Caki2 (cell line): ENCODE measurements at regions not wholly inside any gene's neighbourhood (a gene's known extent, or its start where the extent isn't known, plus 50 kb on each side); places are given as distances from the start of the nearest gene placed in this dataset.
"Not testable (repeated sequence)": the region's sequence is repeated elsewhere in the genome, so short reads cannot be mapped to it uniquely, and the experiment has no call there.

ENCODE experiments used
- DNase-seq: peaks from one replicate; pipeline ENCODE4 v3.0.0-alpha.2; 2015; ENCODE audit warnings: low read depth
- in situ Hi-C: cut with HindIII; loops from 2 replicates; pipeline ENCODE4 v1.10.0; 2016; ENCODE audit warnings: low sequenced_read_pairs, low pct_unique_long_range_greater_than_20kb, mixed read lengths

GRCh38 chr3:39558775-39559306, 91.4 kb downstream of the MOBP start:
- in situ Hi-C loops, result no loop called here
- DNase-seq, result no peak

DNA sequence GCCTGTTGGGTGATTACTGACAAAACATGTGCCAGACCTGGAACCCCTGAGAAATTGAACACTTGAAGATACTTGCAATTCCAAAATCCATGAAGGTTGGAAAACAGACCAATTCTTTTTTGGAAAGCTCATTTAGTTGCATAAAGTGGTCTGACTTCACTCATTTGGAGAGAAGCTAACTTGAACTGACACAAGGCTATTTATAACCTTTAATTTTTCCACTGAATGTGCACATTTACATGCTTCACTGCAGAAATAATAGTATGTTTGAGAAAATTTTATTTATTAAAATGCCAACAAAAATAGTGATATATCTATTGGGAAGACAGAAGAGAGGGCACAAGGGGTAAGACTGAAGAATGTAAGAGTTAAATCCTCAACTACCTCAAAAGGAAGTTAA, 92.1 kb downstream of the MOBP start:
- DNase-seq, result no peak
- in situ Hi-C loops, result no loop called here

GRCh38 chr3:39568508-39568907, 101.0 kb downstream of the MOBP start:
- in situ Hi-C loops, result no loop called here
- DNase-seq, result no peak

DNA sequence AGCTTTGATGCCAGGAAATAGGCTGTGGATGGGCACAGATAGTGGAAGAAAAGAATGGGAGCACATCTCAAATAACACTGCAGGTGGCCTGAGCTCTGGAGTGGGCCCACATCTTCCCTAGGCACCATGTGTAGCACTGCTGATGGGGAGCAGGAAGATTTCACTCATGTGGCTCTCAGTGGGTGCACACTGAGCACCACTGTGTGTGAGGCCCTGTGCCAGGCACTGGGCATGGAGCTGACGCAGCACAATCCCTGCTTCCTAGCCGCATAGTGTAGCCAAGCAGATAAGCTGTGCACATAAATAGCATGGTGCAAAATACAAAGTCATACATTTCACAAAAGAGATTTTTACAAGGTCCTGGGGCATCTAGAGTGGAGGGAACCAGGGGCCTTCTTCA, 101.6 kb downstream of the MOBP start:
- in situ Hi-C loops, result no loop called here

GRCh38 chr3:39573392-39573791, 105.9 kb downstream of the MOBP start:
- in situ Hi-C loops, result no loop called here
- DNase-seq, result no peak

More for the DNA sequence above, 101.6 kb downstream of the MOBP start:
- no peak for DNase-seq

- in situ Hi-C loops, result no loop called here
These were observed 110.1 kb downstream of the MOBP start for GRCh38 chr3:39577541-39577940.

DNA sequence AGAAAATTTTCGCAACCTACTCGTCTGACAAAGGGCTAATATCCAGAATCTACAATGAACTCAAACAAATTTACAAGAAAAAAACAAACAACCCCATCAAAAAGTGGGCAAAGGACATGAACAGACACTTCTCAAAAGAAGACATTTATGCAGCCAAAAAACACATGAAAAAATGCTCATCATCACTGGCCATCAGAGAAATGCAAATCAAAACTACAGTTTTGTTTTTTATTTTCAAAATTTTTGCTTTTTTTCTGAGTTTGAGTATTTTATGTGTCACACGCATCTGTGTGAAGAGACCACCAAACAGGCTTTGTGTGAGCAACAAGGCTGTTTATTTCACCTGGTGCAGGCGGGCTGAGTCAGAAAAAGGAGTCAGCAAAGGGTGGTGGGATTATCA, 118.7 kb downstream of the MOBP start:
- DNase-seq, in situ Hi-C loops: not testable (repeated sequence)

More at GRCh38 chr3:39577541-39577940, 110.1 kb downstream of the MOBP start:
- no peak for DNase-seq

DNA sequence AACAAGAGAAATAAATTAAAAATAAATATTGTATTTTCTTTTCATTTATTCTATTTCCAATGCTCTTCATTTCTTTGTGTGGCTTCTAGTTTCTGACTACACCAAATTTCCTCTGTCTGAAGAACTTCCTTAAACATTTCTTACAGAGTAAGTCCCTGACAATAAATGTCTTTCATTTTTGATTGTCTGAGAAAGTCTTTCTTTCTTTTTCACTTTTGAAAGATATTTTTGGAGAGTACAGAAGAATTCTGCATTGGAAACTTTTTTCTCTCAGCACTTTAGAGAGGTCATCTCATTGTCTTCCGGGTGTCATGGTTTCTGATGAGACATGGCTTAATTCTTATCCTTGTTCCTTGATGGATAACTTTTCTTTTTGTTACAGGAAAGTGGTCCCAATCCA, 119.6 kb downstream of the MOBP start:
- in situ Hi-C loops, result no loop called here
- DNase-seq, result no peak

DNA sequence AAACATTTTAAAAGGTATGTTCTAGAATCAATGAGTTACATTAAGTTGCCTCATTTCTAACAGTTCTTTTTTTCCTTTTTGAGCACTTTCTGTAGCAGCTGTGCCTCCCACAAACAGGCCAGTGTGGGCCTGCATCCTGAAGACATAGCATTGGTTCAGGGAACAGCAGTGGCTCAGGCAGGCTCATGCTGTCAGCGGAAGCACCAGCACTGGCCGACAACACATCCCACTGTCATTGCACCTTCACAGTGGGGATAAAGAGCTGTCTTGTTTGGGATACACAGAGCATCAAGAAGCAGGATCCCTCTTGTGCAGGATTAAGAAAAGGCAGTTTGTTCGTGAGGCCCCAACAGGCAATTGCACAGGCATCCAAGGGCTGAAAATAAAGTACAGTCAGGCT, 123.3 kb downstream of the MOBP start:
- no peak for DNase-seq
- in situ Hi-C loops, result no loop called here

DNA sequence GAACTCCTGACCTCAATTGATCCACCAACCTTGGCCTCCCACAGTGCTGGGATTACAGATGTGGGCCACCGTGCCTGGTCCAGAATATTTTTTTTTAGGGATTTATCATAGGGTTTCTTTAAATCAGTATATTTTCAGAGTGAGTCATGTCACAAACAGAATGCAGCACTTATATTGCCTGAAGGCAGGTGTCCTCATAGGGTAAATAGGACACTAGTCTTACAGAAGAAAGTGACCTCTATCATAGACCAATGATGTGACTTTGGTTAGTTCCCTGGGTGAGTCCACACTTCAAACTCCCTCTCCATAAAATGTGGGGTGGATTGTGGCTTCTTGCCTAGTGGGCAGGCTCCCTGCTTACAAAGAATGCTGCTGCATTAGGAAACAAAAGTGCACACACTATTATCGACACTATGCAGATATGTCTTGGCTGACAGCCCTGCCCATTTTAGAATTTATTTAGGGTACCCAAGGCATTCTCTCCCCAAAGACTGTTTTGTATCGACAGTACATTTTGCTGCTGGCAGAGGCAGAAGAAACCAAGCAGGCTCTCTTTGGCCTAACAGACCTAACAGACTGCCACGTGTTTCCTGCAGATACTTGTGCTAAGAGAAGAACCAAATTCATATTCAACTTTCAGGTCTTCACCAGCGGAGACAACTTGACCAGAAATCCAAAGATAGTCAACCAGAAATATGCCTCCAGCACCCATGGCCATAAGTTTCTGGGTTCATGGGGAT, 125.0 kb downstream of the MOBP start:
- DNase-seq, result no peak
- in situ Hi-C loops, result no loop called here

DNA sequence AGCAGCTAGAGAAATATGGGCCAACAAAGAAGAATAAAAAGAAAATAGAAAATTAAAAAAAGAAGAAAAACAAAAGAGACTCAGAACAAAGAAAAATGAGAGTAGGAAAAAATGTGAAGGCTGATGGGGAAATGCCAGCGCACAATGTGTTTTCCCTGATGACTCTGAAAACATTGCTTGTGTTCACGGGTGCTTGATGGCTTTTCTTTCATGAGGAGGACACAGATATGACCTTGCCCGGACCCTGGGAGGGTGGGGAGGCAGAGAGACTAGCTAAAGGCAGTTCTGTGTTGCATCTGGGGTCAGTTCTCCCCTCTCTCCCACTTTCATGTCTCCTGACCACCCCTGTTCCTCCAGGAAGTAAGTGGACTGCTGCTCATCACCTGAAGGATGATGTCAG, 125.9 kb downstream of the MOBP start:
- DNase-seq, result no peak
- in situ Hi-C loops, result no loop called here

GRCh38 chr3:39601241-39601640, 133.8 kb downstream of the MOBP start:
- no peak for DNase-seq
- in situ Hi-C loops, result no loop called here

DNA sequence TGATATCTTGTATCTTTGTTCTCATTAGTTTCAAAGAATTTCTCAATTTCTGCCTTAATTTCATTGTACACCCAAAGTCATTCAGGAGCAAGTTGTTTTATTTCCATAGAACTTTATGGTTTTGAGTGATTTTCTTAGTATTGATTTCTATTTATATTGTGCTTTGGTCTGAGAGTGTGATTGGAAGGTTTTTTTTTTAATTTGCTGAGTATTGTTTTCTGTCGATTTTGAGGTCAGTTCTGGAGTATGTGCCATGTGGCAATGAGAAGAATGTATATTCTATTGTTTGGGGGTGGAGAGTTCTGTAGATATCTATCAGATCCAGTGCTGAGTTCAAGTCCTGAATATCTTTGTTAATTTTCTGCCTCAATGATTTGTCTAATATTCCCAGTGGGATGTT, 138.4 kb downstream of the MOBP start:
- in situ Hi-C loops, result no loop called here
- no peak for DNase-seq

GRCh38 chr3:39626198-39626597, 158.7 kb downstream of the MOBP start:
- in situ Hi-C loops, result no loop called here
- no peak for DNase-seq

DNA sequence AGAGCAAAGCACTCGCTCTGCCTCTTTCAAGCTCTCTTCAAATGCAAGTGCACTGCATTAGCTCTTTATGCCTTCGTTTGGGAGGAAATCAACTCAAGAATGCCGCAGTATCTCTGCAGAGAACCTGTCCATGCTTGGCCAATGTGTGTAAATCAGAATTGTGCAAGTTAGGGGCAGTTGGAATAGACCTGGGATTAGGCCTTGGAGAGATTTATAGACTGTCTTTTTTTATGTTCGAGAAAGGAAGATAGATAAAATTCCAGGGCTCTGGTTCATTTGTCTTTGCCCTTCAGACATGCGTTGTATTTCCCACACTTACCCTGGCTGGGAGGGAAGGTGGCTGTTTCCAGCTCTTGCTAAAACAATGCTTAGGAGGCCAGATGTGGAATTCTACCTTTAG, 163.7 kb downstream of the MOBP start:
- in situ Hi-C loops, result no loop called here
- DNase-seq, result no peak

DNA sequence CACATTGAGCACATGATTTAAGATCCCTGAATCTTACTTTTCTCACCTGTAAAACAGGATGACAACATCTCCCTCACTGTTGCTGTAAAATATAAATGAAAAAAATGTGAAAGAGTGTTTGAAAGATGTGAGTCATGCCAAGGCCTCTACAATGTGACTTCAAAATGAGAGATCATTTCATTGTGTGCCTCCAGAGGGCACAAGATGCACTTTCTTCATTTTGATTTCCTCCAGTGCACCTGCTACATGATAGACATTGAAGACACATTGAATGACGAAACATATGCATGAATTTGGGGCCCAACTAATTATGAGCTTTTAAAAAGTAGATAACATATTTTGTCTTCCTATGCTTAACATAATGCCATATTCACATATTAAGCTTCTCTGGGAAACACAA, 170.3 kb downstream of the MOBP start:
- in situ Hi-C loops, result no loop called here
- peak; percentile 54 for DNase-seq

- in situ Hi-C loops, result no loop called here
- no peak for DNase-seq
These were observed 170.8 kb downstream of the MOBP start for GRCh38 chr3:39638301-39638700.

- peak; percentile 81 for DNase-seq
- in situ Hi-C loops, result no loop called here
These were observed 169.8 kb upstream of the MYRIP start for GRCh38 chr3:39639344-39640236.

GRCh38 chr3:39641274-39641673, 168.1 kb upstream of the MYRIP start:
- in situ Hi-C loops, result no loop called here
- no peak for DNase-seq
